ENCODE measurements at regions not wholly inside any gene's neighbourhood (a gene's known extent, or its start where the extent isn't known, plus 50 kb on each side); places are given as distances from the start of the nearest gene placed in this dataset.

- H3K36me3 ChIP-seq (ENCODE audit: low read depth, missing control alignments) = no peaks in the 10 kb centered on the region
- H3K4me1 ChIP-seq = no peaks in the 10 kb centered on the region
- intact Hi-C loops (cut with DNase I; ENCODE audit: low total_unique reads) = no loop called here
- no peaks in the 10 kb centered on the region for H3K27me3 ChIP-seq
- no peaks in the 10 kb centered on the region for H3K9me3 ChIP-seq
- no peak overlapping the region for H3K4me3 ChIP-seq
- no peak for DNase-seq
- TF ChIP-seq CTCF (IDR thresholded peaks at IDR 0.05) = no peak
- TF ChIP-seq POLR2A (IDR thresholded peaks at IDR 0.05) = no peak
- 34 to 39% methylated on average over 4 of the region's 4 CpGs for WGBS, 2 donors
- no peak overlapping the region for H3K27ac ChIP-seq
Observed at GRCh38 chr3:81199587-81199986, 561.9 kb downstream of the GBE1 start.

- 49 to 54% methylated on average over 5 of the region's 5 CpGs for WGBS, 2 donors
Observed at GRCh38 chr3:81198756-81199155, 562.7 kb downstream of the GBE1 start.

GRCh38 chr3:81198216-81198615, 563.2 kb downstream of the GBE1 start:
- WGBS, 2 donors = 78 to 84% methylated on average over 3 of the region's 3 CpGs
- TF ChIP-seq CTCF (IDR thresholded peaks at IDR 0.05) (no peak), POLR2A (IDR thresholded peaks at IDR 0.05) (no peak)
- no peaks in the 10 kb centered on the region for H3K4me1 ChIP-seq
- no peaks in the 10 kb centered on the region for H3K9me3 ChIP-seq
- H3K27me3 ChIP-seq = no peaks in the 10 kb centered on the region
- H3K36me3 ChIP-seq (ENCODE audit: low read depth, missing control alignments) = no peaks in the 10 kb centered on the region
- H3K4me3 ChIP-seq = no peak overlapping the region
- DNase-seq = no peak
- H3K27ac ChIP-seq = no peak overlapping the region
- intact Hi-C loops (cut with DNase I; ENCODE audit: low total_unique reads) = no loop called here

More at GRCh38 chr3:81198756-81199155, 562.7 kb downstream of the GBE1 start:
- Histone ChIP-seq H3K4me3 (no peak overlapping the region), H3K36me3 (ENCODE audit: low read depth, missing control alignments) (no peaks in the 10 kb centered on the region), H3K9me3 (no peaks in the 10 kb centered on the region), H3K4me1 (no peaks in the 10 kb centered on the region), H3K27ac (no peak overlapping the region), H3K27me3 (no peaks in the 10 kb centered on the region)
- intact Hi-C loops (cut with DNase I; ENCODE audit: low total_unique reads) = no loop called here
- DNase-seq = no peak
- TF ChIP-seq POLR2A (IDR thresholded peaks at IDR 0.05) (no peak), CTCF (IDR thresholded peaks at IDR 0.05) (no peak)

DNA sequence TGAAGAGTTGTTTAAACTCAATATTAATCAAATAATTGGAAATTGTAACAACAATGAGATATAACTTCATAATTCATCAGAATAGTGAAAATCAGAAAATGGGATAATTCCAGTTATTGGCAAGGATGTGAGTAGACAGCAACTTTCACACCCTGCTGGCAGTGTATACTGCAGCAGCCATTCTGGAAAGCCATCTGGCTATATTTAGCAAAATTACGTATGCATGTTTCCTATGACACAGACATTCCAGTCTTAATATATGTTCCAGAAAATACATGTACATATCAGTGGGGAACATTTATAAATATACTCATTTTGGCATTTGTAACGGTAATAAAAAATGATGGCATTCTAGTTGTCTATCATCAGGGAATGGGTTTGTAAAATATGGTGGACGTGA, 564.1 kb downstream of the GBE1 start:
- Histone ChIP-seq H3K9me3 (no peaks in the 10 kb centered on the region), H3K4me1 (no peaks in the 10 kb centered on the region), H3K36me3 (ENCODE audit: low read depth, missing control alignments) (no peaks in the 10 kb centered on the region), H3K4me3 (no peak overlapping the region), H3K27ac (no peak overlapping the region), H3K27me3 (no peaks in the 10 kb centered on the region)
- intact Hi-C loops (cut with DNase I; ENCODE audit: low total_unique reads) = no loop called here
- WGBS, 2 donors = 94 to 95% methylated on average over 3 of the region's 3 CpGs
- no peak for DNase-seq
- TF ChIP-seq POLR2A (IDR thresholded peaks at IDR 0.05) (no peak), CTCF (IDR thresholded peaks at IDR 0.05) (no peak)

DNA sequence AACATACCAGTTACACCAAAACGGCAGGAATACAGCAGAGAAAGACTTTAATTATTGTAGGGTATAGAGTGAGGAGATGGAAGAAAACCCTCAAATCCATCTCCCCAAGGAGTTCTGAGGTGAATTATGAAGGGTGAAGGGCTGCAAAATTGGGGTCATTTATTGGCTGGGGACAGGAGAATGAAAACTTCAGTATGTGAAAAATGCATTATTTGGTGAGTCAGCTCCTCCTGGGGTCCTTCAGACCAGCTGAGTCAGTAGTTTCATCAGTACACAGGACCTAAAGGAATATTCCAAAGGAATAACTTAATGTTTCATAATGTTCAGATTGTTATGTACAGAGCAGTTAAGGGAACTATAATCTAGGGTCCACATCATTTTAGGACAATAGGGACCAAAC, 566.0 kb downstream of the GBE1 start:
- Histone ChIP-seq H3K4me3 (no peak overlapping the region), H3K4me1 (no peaks in the 10 kb centered on the region), H3K27ac (no peak overlapping the region), H3K9me3 (no peaks in the 10 kb centered on the region), H3K27me3 (no peaks in the 10 kb centered on the region), H3K36me3 (ENCODE audit: low read depth, missing control alignments) (no peaks in the 10 kb centered on the region)
- 77 to 83% methylated on average over 1 of the region's 1 CpG for WGBS, 2 donors
- intact Hi-C loops (cut with DNase I; ENCODE audit: low total_unique reads) = no loop called here
- no peak for TF ChIP-seq CTCF (IDR thresholded peaks at IDR 0.05)
- TF ChIP-seq POLR2A (IDR thresholded peaks at IDR 0.05) = no peak
- no peak for DNase-seq

All from testis (tissue), 2 donors.